RWPE1 (cell line): ENCODE measurements at regions not wholly inside any gene's neighbourhood (a gene's known extent, or its start where the extent isn't known, plus 50 kb on each side); places are given as distances from the start of the nearest gene placed in this dataset.

Experiments
- CTCF ChIA-PET: fragments of 350-600 bp; sonication (Branson Sonifier 250); formaldehyde crosslinking; extraction: SDS; loops from one replicate; lab custom pipeline; 2021; lab: Yijun Ruan, JAX
- POLR2A ChIA-PET: fragments of 400-600 bp; formaldehyde crosslinking; extraction: SDS; loops from one replicate; lab custom pipeline; 2020; ENCODE audit warnings: antibody characterized with exemption; ENCODE audit not compliant: low non-redundant PET; lab: Yijun Ruan, JAX
- DNase-seq: peaks from one replicate; pipeline ENCODE4 v3.0.0; 2012; ENCODE audit warnings: low spot score
- H3K27ac ChIP-seq: fragments of 450-650 bp; 2 replicates; pipeline ENCODE4 v1.5.1; 2017
- CTCF ChIP-seq: fragments of 450-650 bp; conservative IDR thresholded peaks from 2 replicates; pipeline ENCODE4 v1.5.1; 2017; ENCODE audit warnings: low read depth, mild to moderate bottlenecking

GRCh38 chr7:153504288-153505075 is 547.7 kb upstream of the DPP6 start:
- no peak overlapping the region for H3K27ac ChIP-seq
- ChIA-PET CTCF (no interaction called here), POLR2A (no interaction called here)
- no peak for DNase-seq
- TF ChIP-seq CTCF: no peak

- CTCF ChIA-PET: no interaction called here
- no peak overlapping the region for H3K27ac ChIP-seq
- DNase-seq: no peak
- no peak for TF ChIP-seq CTCF
- POLR2A ChIA-PET: no interaction called here
These were observed 544.3 kb upstream of the DPP6 start for GRCh38 chr7:153507885-153508284.

GRCh38 chr7:153509768-153510167 is 542.4 kb upstream of the DPP6 start:
- H3K27ac ChIP-seq: no peak overlapping the region
- no peak for DNase-seq
- CTCF ChIA-PET: no interaction called here
- TF ChIP-seq CTCF: no peak
- POLR2A ChIA-PET: no interaction called here

- no peak for TF ChIP-seq CTCF
- CTCF ChIA-PET: no interaction called here
- H3K27ac ChIP-seq: no peak overlapping the region
- no peak for DNase-seq
- POLR2A ChIA-PET: no interaction called here
These were observed 541.5 kb upstream of the DPP6 start for GRCh38 chr7:153510674-153511073.

- ChIA-PET CTCF (no interaction called here), POLR2A (no interaction called here)
- H3K27ac ChIP-seq: no peak overlapping the region
- DNase-seq: no peak
- no peak for TF ChIP-seq CTCF
These were observed 538.2 kb upstream of the DPP6 start for GRCh38 chr7:153514032-153514431.

GRCh38 chr7:153515359-153515758 is 536.8 kb upstream of the DPP6 start:
- TF ChIP-seq CTCF: no peak
- POLR2A ChIA-PET: no interaction called here
- no peak overlapping the region for H3K27ac ChIP-seq
- CTCF ChIA-PET: no interaction called here
- no peak for DNase-seq
